Mesothelial cell of epicardium (in vitro differentiated cells): ENCODE measurements at regions not wholly inside any gene's neighbourhood (a gene's known extent, or its start where the extent isn't known, plus 50 kb on each side); places are given as distances from the start of the nearest gene placed in this dataset.
"Not testable (repeated sequence)": the region's sequence is repeated elsewhere in the genome, so short reads cannot be mapped to it uniquely, and the experiment has no call there.

ENCODE experiments used
- DNase-seq, 2 experiments: peaks; one replicate each; pipeline ENCODE4 v3.0.0; 2021; ENCODE audit warnings: low spot score in 2 of 2; ENCODE audit not compliant: unreplicated experiment in 2 of 2
- H3K27ac Mint-ChIP-seq: 2 replicates; pipeline ENCODE4 v1.8.0; 2021; ENCODE audit warnings: mixed read lengths
- H3K27me3 Mint-ChIP-seq: 2 replicates; pipeline ENCODE4 v1.8.0; 2021; ENCODE audit warnings: low read depth, mixed read lengths
- H3K36me3 Mint-ChIP-seq: 2 replicates; pipeline ENCODE4 v1.8.0; 2021; ENCODE audit warnings: mixed read lengths
- H3K4me1 Mint-ChIP-seq: 2 replicates; pipeline ENCODE4 v1.8.0; 2021; ENCODE audit warnings: mixed read lengths
- H3K4me3 Mint-ChIP-seq: 2 replicates; pipeline ENCODE4 v1.8.0; 2021; ENCODE audit warnings: mild to moderate bottlenecking, moderate library complexity, mixed read lengths
- H3K9me3 Mint-ChIP-seq: 2 replicates; pipeline ENCODE4 v1.8.0; 2021; ENCODE audit warnings: mixed read lengths
- TF ChIP-seq, protein P1 (sequence below): fragments of 200-600 bp; sonication (generic); IDR thresholded peaks from one replicate; pipeline ENCODE4 v1.5.0; 2021; ENCODE audit warnings: antibody characterized with exemption; ENCODE audit not compliant: unreplicated experiment

- no peak for DNase-seq
- Mint-ChIP-seq H3K4me1 (peaks cover 10% of the 10 kb centered on the region), H3K27ac (no peak overlapping the region), H3K4me3 (no peak overlapping the region), H3K36me3 (no peaks in the 10 kb centered on the region), H3K9me3 (no peaks in the 10 kb centered on the region), H3K27me3 (peaks cover 55% of the 10 kb centered on the region)
- TF ChIP-seq, protein P1, sequence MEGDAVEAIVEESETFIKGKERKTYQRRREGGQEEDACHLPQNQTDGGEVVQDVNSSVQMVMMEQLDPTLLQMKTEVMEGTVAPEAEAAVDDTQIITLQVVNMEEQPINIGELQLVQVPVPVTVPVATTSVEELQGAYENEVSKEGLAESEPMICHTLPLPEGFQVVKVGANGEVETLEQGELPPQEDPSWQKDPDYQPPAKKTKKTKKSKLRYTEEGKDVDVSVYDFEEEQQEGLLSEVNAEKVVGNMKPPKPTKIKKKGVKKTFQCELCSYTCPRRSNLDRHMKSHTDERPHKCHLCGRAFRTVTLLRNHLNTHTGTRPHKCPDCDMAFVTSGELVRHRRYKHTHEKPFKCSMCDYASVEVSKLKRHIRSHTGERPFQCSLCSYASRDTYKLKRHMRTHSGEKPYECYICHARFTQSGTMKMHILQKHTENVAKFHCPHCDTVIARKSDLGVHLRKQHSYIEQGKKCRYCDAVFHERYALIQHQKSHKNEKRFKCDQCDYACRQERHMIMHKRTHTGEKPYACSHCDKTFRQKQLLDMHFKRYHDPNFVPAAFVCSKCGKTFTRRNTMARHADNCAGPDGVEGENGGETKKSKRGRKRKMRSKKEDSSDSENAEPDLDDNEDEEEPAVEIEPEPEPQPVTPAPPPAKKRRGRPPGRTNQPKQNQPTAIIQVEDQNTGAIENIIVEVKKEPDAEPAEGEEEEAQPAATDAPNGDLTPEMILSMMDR = no peak
Observed at GRCh38 chr10:113495553-113495952, 57.3 kb upstream of the HABP2 start.

- Mint-ChIP-seq H3K36me3 (no peaks in the 10 kb centered on the region), H3K27me3 (peaks cover 52% of the 10 kb centered on the region), H3K27ac (no peak overlapping the region), H3K9me3 (no peaks in the 10 kb centered on the region), H3K4me3 (no peak overlapping the region), H3K4me1 (peaks cover 10% of the 10 kb centered on the region)
- DNase-seq = no peak
- TF ChIP-seq, protein P1 = no peak
Observed at GRCh38 chr10:113496111-113497109, 56.4 kb upstream of the HABP2 start.

DNA sequence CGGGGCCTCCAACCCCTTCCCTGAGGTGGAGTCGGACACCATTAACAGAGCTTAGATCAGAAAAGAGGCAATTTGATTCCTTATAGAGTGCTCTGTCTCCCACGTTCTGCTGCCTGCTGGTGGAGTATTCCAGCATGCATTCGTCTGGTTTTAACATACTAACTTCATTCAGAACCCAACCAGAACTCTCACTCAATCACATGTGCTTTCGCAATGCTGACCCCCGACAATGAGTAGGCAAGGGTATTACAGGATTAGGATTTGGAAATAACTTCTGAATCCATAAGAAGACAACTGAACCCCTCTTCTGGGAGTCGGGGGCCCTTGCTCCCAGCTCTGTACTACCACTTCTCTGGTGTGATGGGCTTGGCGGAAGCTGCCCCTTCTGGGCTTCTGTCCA, 55.7 kb upstream of the HABP2 start:
- Mint-ChIP-seq H3K27me3 (peaks cover 53% of the 10 kb centered on the region), H3K9me3 (peaks cover 4% of the 10 kb centered on the region)

DNA sequence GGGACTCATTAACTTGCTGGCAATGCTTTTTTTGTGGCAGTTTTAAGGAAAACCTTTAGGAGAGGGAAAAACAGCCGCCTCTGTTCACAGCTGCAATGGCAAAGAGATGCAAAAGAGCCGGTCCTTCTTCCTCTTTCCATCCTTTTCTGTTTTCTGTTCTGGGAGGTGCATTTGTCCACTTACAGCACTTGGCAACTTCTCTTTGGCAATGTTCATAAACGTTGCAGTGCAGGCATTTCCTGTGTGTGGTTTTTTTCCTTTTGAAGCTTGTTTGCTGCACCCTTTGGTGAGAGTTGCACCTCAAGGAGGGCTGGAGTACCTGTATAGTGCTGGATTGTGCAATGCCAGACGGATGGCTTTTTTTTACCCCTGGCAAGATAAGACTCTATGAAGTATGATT, 53.9 kb upstream of the HABP2 start:
- peaks cover 4% of the 10 kb centered on the region for H3K9me3 Mint-ChIP-seq
- H3K27ac Mint-ChIP-seq = no peak overlapping the region
- no peak for DNase-seq
- peaks cover 54% of the 10 kb centered on the region for H3K27me3 Mint-ChIP-seq
- no peak overlapping the region for H3K4me3 Mint-ChIP-seq
- peaks cover 8% of the 10 kb centered on the region for H3K4me1 Mint-ChIP-seq
- TF ChIP-seq, protein P1 = no peak
- H3K36me3 Mint-ChIP-seq = peaks cover 2% of the 10 kb centered on the region

More for the DNA sequence above, 55.7 kb upstream of the HABP2 start:
- no peak for DNase-seq
- Mint-ChIP-seq H3K27ac (no peak overlapping the region), H3K36me3 (peaks cover 2% of the 10 kb centered on the region), H3K4me1 (peaks cover 8% of the 10 kb centered on the region), H3K4me3 (no peak overlapping the region)
- TF ChIP-seq, protein P1 = no peak

DNA sequence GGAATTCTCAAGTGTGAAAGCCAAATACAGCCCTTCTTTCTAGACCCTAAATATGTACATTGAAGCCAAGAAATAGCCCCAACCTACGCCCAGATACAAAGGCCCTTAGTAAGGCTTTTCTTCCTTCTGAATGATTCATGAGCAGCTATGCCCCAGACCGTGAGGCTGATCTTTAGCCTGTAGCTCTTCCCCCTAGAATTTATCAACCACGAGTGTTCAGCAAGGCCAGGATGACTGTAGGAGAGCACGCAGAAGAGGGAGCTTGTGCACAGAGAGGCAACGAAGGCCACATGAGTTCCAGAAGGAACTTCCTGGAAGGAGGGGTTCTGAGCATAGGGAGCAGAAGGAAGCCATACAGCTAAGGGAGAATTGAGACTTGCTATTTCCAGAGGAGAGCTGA, 53.0 kb upstream of the HABP2 start:
- Mint-ChIP-seq H3K9me3 (peaks cover 4% of the 10 kb centered on the region), H3K4me1 (peaks cover 8% of the 10 kb centered on the region), H3K4me3 (no peak overlapping the region), H3K27me3 (peaks cover 55% of the 10 kb centered on the region), H3K27ac (no peak overlapping the region), H3K36me3 (peaks cover 2% of the 10 kb centered on the region)
- DNase-seq = no peak
- TF ChIP-seq, protein P1 = no peak

DNA sequence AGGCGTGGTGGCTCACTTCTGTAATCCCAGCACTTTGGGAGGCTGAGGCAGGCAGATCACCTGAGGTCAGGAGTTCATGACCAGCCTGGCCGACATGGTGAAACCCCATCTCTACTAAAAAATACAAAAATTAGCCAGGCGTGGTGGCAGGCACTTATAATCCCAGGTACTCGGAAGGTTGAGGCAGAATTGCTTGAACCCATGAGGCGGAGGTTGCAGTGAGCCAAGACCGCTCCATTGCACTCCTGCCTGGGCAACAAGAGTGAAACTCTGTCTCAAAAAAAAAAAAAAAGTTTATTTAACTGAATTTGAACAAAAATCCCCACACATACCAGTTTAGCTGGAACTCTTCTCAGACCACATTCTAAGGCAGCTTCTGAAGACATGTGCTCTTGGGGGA, 51.8 kb upstream of the HABP2 start:
- not testable (repeated sequence) for H3K9me3 Mint-ChIP-seq, H3K36me3 Mint-ChIP-seq, H3K27ac Mint-ChIP-seq, H3K4me3 Mint-ChIP-seq, DNase-seq, H3K4me1 Mint-ChIP-seq
- peaks cover 58% of the 10 kb centered on the region for H3K27me3 Mint-ChIP-seq
